Amygdala (tissue), 56 donors: ENCODE measurements at regions not wholly inside any gene's neighbourhood (a gene's known extent, or its start where the extent isn't known, plus 50 kb on each side); places are given as distances from the start of the nearest gene placed in this dataset.

ENCODE experiments used
- DNase-seq, 56 donors: peaks; one replicate each; lab custom pipeline; 2025; lab: John Stamatoyannopoulos, UW

- no peak for DNase-seq
Observed at GRCh38 chr12:89117448-89118034, 234.8 kb downstream of the DUSP6 start.

GRCh38 chr12:89111964-89112363 lies 240.3 kb downstream of the DUSP6 start:
- no peak for DNase-seq

- DNase-seq, result no peak
Observed at GRCh38 chr12:89108265-89108664, 244.0 kb downstream of the DUSP6 start.

GRCh38 chr12:89106950-89107349 lies 245.4 kb downstream of the DUSP6 start:
- DNase-seq, result no peak

- DNase-seq, result no peak
Observed at GRCh38 chr12:89105243-89105642, 247.1 kb downstream of the DUSP6 start.

- no peak for DNase-seq
Observed at GRCh38 chr12:89103831-89104230, 248.5 kb downstream of the DUSP6 start.

- no peak for DNase-seq
Observed at GRCh38 chr12:89101440-89101839, 250.9 kb downstream of the DUSP6 start.

GRCh38 chr12:89098441-89099112 lies 253.7 kb downstream of the DUSP6 start:
- DNase-seq, result peak in 11 of 56 donors; percentile 1 to 23 (median 4)

- no peak for DNase-seq
Observed at GRCh38 chr12:89092297-89092696, 260.0 kb downstream of the DUSP6 start.

- DNase-seq, result no peak
Observed at GRCh38 chr12:89091293-89091841, 260.9 kb downstream of the DUSP6 start.

GRCh38 chr12:89089264-89089663 lies 263.0 kb downstream of the DUSP6 start:
- DNase-seq, result no peak

GRCh38 chr12:89087876-89088275 lies 264.4 kb downstream of the DUSP6 start:
- DNase-seq, result no peak

GRCh38 chr12:89087149-89087825 lies 265.0 kb downstream of the DUSP6 start:
- no peak for DNase-seq

- no peak for DNase-seq
Observed at GRCh38 chr12:89085421-89085820, 266.9 kb downstream of the DUSP6 start.

GRCh38 chr12:89084751-89085150 lies 267.6 kb downstream of the DUSP6 start:
- no peak for DNase-seq

GRCh38 chr12:89083491-89083890 lies 268.8 kb downstream of the DUSP6 start:
- no peak for DNase-seq

GRCh38 chr12:89082370-89082753 lies 269.9 kb downstream of the DUSP6 start:
- no peak for DNase-seq

GRCh38 chr12:89081719-89082369 lies 270.5 kb downstream of the DUSP6 start:
- DNase-seq, result no peak

- DNase-seq, result no peak
Observed at GRCh38 chr12:89080793-89081465, 271.4 kb downstream of the DUSP6 start.

- no peak for DNase-seq
Observed at GRCh38 chr12:89075880-89076540, 276.3 kb downstream of the DUSP6 start.
